ENCODE measurements at regions not wholly inside any gene's neighbourhood (a gene's known extent, or its start where the extent isn't known, plus 50 kb on each side); places are given as distances from the start of the nearest gene placed in this dataset.

DNA sequence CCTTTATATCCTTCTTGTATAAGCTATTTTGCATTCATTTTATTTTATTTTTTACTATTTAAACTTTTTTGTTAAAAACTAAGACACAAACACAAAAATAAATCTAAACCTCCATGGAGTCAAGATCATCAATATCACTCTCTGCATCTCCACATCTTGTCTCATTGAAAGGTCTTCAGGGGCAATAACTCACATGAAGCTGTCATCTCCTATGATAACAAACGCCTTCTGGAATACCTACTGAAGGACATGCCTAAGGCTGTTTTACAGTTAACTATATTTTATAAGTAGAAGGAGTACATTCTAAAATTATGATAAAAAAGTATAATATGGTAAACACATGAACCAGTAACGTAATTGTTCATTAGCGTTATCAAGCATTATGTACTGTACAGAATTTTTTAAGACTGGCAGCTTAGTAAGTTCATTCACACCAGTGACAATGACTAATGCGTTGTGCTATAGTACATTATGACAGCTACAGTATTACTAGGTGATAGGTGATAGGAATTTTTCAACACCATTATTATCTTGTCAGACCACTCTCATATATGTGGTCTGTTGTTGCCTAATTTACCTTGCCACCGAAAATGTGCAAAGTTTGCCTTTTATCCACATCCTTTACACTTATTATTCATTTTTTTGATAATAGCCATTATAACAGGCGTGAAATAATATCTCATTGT, 390.7 kb upstream of the SLITRK1 start:
- Histone ChIP-seq H3K36me3 (ENCODE audit: control insufficient read depth, low read length) (no peaks in the 10 kb centered on the region), H4K20me1 (ENCODE audit: control insufficient read depth, insufficient read depth, low read depth, low read length) (no peaks in the 10 kb centered on the region), H3K27ac (ENCODE audit: low read depth, low read length) (no peak overlapping the region), H3K4me1 (ENCODE audit: control insufficient read depth, low read length) (no peaks in the 10 kb centered on the region), H3K79me2 (ENCODE audit: control insufficient read depth, low read length) (no peaks in the 10 kb centered on the region), H3K9me2 (replicated peaks; ENCODE audit: control insufficient read depth, low read length) (no peaks in the 10 kb centered on the region), H3K4me3 (ENCODE audit: low read length) (no peak overlapping the region), H3K27me3 (ENCODE audit: control insufficient read depth, low read length) (no peaks in the 10 kb centered on the region), H3K9me3 (ENCODE audit: control insufficient read depth, insufficient read depth, low read length) (no peaks in the 10 kb centered on the region), H3F3A (ENCODE audit: control insufficient read depth, insufficient read depth) (no peaks in the 10 kb centered on the region), H3K4me2 (ENCODE audit: low read length) (no peak overlapping the region)
- TF ChIP-seq, protein P1, sequence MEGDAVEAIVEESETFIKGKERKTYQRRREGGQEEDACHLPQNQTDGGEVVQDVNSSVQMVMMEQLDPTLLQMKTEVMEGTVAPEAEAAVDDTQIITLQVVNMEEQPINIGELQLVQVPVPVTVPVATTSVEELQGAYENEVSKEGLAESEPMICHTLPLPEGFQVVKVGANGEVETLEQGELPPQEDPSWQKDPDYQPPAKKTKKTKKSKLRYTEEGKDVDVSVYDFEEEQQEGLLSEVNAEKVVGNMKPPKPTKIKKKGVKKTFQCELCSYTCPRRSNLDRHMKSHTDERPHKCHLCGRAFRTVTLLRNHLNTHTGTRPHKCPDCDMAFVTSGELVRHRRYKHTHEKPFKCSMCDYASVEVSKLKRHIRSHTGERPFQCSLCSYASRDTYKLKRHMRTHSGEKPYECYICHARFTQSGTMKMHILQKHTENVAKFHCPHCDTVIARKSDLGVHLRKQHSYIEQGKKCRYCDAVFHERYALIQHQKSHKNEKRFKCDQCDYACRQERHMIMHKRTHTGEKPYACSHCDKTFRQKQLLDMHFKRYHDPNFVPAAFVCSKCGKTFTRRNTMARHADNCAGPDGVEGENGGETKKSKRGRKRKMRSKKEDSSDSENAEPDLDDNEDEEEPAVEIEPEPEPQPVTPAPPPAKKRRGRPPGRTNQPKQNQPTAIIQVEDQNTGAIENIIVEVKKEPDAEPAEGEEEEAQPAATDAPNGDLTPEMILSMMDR (IDR thresholded peaks at IDR 0.05; ENCODE audit: low read depth, low read length, poor library complexity, severe bottlenecking), result no peak
- TF ChIP-seq EZH2phosphoT487 (IDR thresholded peaks at IDR 0.05; ENCODE audit: borderline replicate concordance, low read length), result no peak

DNA sequence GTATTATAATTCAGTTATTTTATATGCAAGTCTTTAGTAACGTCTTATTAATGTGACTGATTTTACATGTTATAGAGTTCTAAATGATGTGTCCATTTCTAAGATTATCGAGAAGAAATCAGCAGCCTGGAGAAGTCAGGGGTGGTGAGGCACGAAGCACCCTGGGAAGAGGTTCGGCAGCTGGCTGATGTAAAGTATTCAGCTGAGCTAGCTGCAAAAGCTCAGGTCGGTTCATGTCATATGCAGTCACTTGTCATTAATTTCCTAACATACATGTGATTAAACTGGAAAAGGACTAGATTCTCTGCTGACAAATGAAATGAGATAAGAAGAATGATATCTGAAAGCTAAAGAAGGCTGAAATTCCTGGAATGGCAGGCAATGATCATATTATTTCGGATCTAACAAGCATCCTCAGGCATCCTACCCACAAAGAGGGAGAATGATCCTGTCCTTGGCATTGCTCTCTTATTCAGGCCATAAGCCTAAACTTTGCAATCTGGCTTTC, 383.0 kb upstream of the SLITRK1 start:
- Histone ChIP-seq H3K4me3 (ENCODE audit: low read length) (no peak overlapping the region), H3K27me3 (ENCODE audit: control insufficient read depth, low read length) (no peaks in the 10 kb centered on the region)

DNA sequence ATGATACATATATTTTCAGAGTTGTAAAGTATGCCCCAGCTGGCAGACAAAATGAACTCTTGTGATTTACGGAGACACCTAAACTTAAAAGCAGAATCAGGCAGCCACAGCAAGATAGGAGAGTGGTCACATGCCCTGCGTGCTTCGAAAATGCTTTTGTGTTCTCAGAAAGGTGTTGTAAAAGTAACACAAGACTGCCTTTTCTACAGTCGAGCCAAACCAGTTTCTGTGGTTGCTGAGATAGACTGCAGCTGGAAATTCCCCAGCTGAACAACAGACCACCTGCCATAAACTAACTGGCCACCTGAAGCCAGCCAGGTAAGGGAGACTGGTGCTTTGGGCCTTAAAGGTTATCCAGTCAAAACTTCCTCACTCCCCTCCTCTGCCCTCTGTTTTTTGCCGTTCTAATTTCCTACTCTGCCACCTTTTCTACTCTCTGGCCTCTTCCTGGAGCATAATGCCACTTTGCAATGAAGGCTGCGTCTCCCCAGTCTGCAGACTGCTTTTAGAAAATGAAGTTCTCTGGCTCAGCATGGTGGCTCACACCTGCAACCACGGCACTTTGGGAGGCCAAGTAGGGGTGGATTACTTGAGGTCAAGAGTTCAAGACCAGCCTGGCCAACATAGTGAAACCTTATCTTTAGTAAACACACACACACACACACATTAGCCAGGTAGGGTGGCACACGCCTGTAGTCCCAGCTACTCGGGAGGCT, 381.2 kb upstream of the SLITRK1 start:
- no peaks in the 10 kb centered on the region for H3K79me2 ChIP-seq (ENCODE audit: control insufficient read depth, low read length)
- H3K27ac ChIP-seq (ENCODE audit: low read depth, low read length), result no peak overlapping the region
- no peak for TF ChIP-seq EZH2phosphoT487 (IDR thresholded peaks at IDR 0.05; ENCODE audit: borderline replicate concordance, low read length)
- no peaks in the 10 kb centered on the region for H3K9me3 ChIP-seq (ENCODE audit: control insufficient read depth, insufficient read depth, low read length)
- H3K4me2 ChIP-seq (ENCODE audit: low read length), result no peak overlapping the region
- H3K4me3 ChIP-seq (ENCODE audit: low read length), result no peak overlapping the region
- no peaks in the 10 kb centered on the region for H4K20me1 ChIP-seq (ENCODE audit: control insufficient read depth, insufficient read depth, low read depth, low read length)
- H3K36me3 ChIP-seq (ENCODE audit: control insufficient read depth, low read length), result no peaks in the 10 kb centered on the region
- no peaks in the 10 kb centered on the region for H3K9me2 ChIP-seq (replicated peaks; ENCODE audit: control insufficient read depth, low read length)
- no peaks in the 10 kb centered on the region for H3K27me3 ChIP-seq (ENCODE audit: control insufficient read depth, low read length)
- no peaks in the 10 kb centered on the region for H3F3A ChIP-seq (ENCODE audit: control insufficient read depth, insufficient read depth)
- no peaks in the 10 kb centered on the region for H3K4me1 ChIP-seq (ENCODE audit: control insufficient read depth, low read length)

More for the DNA sequence above, 383.0 kb upstream of the SLITRK1 start:
- TF ChIP-seq EZH2phosphoT487 (IDR thresholded peaks at IDR 0.05; ENCODE audit: borderline replicate concordance, low read length), result no peak
- TF ChIP-seq, protein P1 (IDR thresholded peaks at IDR 0.05; ENCODE audit: low read depth, low read length, poor library complexity, severe bottlenecking), result no peak
- no peaks in the 10 kb centered on the region for H3K79me2 ChIP-seq (ENCODE audit: control insufficient read depth, low read length)
- H3K9me3 ChIP-seq (ENCODE audit: control insufficient read depth, insufficient read depth, low read length), result no peaks in the 10 kb centered on the region
- H3K4me2 ChIP-seq (ENCODE audit: low read length), result no peak overlapping the region
- H3K4me1 ChIP-seq (ENCODE audit: control insufficient read depth, low read length), result no peaks in the 10 kb centered on the region
- no peaks in the 10 kb centered on the region for H3F3A ChIP-seq (ENCODE audit: control insufficient read depth, insufficient read depth)
- no peaks in the 10 kb centered on the region for H4K20me1 ChIP-seq (ENCODE audit: control insufficient read depth, insufficient read depth, low read depth, low read length)
- no peaks in the 10 kb centered on the region for H3K36me3 ChIP-seq (ENCODE audit: control insufficient read depth, low read length)
- H3K27ac ChIP-seq (ENCODE audit: low read depth, low read length), result no peak overlapping the region
- no peaks in the 10 kb centered on the region for H3K9me2 ChIP-seq (replicated peaks; ENCODE audit: control insufficient read depth, low read length)

All from DOHH2 (cell line).